ENCODE measurements at regions not wholly inside any gene's neighbourhood (a gene's known extent, or its start where the extent isn't known, plus 50 kb on each side); places are given as distances from the start of the nearest gene placed in this dataset.

DNA sequence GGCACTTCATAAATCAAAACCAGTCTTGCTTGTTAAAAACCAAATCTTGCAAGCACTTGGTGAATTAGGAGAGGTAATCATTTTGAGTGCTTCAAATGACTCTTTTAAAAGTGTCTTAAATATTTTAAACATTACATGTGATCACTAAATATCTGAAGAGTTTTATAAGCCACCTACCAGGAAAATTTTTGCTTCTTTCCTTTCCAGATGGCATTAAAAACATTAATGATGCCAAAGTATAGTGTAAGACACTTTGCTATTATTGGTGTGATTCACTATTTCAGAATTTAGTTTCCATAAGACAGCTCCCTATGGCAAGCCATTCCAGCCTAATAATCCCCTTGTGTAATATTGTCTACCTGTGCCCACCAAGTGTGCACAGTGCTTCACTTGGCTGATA lies 548.8 kb upstream of the ADAMTS5 start:
- TF ChIP-seq, protein P1, sequence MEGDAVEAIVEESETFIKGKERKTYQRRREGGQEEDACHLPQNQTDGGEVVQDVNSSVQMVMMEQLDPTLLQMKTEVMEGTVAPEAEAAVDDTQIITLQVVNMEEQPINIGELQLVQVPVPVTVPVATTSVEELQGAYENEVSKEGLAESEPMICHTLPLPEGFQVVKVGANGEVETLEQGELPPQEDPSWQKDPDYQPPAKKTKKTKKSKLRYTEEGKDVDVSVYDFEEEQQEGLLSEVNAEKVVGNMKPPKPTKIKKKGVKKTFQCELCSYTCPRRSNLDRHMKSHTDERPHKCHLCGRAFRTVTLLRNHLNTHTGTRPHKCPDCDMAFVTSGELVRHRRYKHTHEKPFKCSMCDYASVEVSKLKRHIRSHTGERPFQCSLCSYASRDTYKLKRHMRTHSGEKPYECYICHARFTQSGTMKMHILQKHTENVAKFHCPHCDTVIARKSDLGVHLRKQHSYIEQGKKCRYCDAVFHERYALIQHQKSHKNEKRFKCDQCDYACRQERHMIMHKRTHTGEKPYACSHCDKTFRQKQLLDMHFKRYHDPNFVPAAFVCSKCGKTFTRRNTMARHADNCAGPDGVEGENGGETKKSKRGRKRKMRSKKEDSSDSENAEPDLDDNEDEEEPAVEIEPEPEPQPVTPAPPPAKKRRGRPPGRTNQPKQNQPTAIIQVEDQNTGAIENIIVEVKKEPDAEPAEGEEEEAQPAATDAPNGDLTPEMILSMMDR (IDR thresholded peaks at IDR 0.05; ENCODE audit: unreplicated experiment): no peak
- no peak overlapping the region for H3K4me3 Mint-ChIP-seq (ENCODE audit: low read depth, unreplicated experiment)
- CTCF ChIA-PET: no interaction called here
- BruUV-seq (replicated peaks): no TSS peak
- intact Hi-C loops (cut with micrococcal nuclease; ENCODE audit: unreplicated experiment): no loop called here
- no peak for DNase-seq
- H3K4me1 Mint-ChIP-seq (ENCODE audit: low read depth, unreplicated experiment): peaks cover 24% of the 10 kb centered on the region
- no peak overlapping the region for H3K27ac Mint-ChIP-seq (ENCODE audit: unreplicated experiment)
- H3K27me3 Mint-ChIP-seq (ENCODE audit: unreplicated experiment): no peaks in the 10 kb centered on the region
- H3K36me3 Mint-ChIP-seq (ENCODE audit: insufficient read depth, unreplicated experiment): no peaks in the 10 kb centered on the region
- peaks cover 5% of the 10 kb centered on the region for H3K9me3 Mint-ChIP-seq (ENCODE audit: low read depth, unreplicated experiment)

DNA sequence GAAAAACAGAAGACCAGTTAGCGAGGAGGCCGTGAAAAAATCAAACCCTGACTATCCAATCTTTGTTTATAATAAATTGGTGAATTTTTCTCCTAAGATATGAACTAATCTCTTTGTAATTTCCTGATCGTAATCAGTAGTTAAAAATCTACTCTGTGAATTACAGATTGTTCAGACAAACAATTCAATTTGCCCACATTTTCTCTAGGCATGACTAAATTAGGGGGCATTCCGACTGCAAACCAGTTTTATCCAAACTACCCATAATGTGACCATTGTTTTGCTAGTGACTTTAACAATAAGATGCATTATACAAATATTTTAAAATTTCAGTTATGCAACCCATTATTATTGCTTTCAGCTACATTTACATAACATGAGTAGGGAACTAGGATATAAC lies 546.9 kb upstream of the ADAMTS5 start:
- Mint-ChIP-seq H3K27ac (ENCODE audit: unreplicated experiment) (no peak overlapping the region), H3K36me3 (ENCODE audit: insufficient read depth, unreplicated experiment) (no peaks in the 10 kb centered on the region), H3K27me3 (ENCODE audit: unreplicated experiment) (no peaks in the 10 kb centered on the region)

DNA sequence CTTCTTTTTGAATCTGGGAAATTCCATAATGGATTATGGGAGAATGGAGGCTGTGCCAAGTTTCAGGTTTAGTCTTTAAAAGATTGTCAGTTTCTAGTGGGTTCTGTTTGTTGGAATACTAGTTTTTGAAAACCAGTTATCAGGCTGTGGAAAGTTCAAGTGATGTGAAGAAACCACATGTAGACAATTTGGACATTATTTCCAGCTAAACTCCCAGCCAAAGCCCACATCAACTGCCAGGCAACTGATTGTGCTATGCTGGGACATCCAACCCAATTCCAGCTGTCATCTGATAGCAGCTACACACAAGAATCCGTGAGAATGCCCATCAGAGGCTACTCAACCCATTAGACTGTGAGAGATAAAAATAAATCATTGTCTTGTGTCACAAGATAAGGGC lies 546.1 kb upstream of the ADAMTS5 start:
- intact Hi-C loops (cut with micrococcal nuclease; ENCODE audit: unreplicated experiment): no loop called here
- Mint-ChIP-seq H3K36me3 (ENCODE audit: insufficient read depth, unreplicated experiment) (no peaks in the 10 kb centered on the region), H3K27ac (ENCODE audit: unreplicated experiment) (no peak overlapping the region), H3K9me3 (ENCODE audit: low read depth, unreplicated experiment) (peaks cover 5% of the 10 kb centered on the region), H3K4me3 (ENCODE audit: low read depth, unreplicated experiment) (no peak overlapping the region), H3K27me3 (ENCODE audit: unreplicated experiment) (no peaks in the 10 kb centered on the region), H3K4me1 (ENCODE audit: low read depth, unreplicated experiment) (peaks cover 26% of the 10 kb centered on the region)
- BruUV-seq (replicated peaks): no TSS peak
- TF ChIP-seq, protein P1 (IDR thresholded peaks at IDR 0.05; ENCODE audit: unreplicated experiment): no peak
- CTCF ChIA-PET: no interaction called here
- DNase-seq: no peak

More for the DNA sequence above, 546.9 kb upstream of the ADAMTS5 start:
- H3K4me3 Mint-ChIP-seq (ENCODE audit: low read depth, unreplicated experiment): no peak overlapping the region
- H3K4me1 Mint-ChIP-seq (ENCODE audit: low read depth, unreplicated experiment): peaks cover 26% of the 10 kb centered on the region
- TF ChIP-seq, protein P1 (IDR thresholded peaks at IDR 0.05; ENCODE audit: unreplicated experiment): no peak
- peaks cover 5% of the 10 kb centered on the region for H3K9me3 Mint-ChIP-seq (ENCODE audit: low read depth, unreplicated experiment)
- no TSS peak for BruUV-seq (replicated peaks)
- intact Hi-C loops (cut with micrococcal nuclease; ENCODE audit: unreplicated experiment): no loop called here
- CTCF ChIA-PET: no interaction called here
- DNase-seq: no peak

- intact Hi-C loops (cut with micrococcal nuclease; ENCODE audit: unreplicated experiment): no loop called here
- H3K27me3 Mint-ChIP-seq (ENCODE audit: unreplicated experiment): no peaks in the 10 kb centered on the region
- H3K36me3 Mint-ChIP-seq (ENCODE audit: insufficient read depth, unreplicated experiment): no peaks in the 10 kb centered on the region
- CTCF ChIA-PET: no interaction called here
- H3K4me3 Mint-ChIP-seq (ENCODE audit: low read depth, unreplicated experiment): no peak overlapping the region
- peaks cover 5% of the 10 kb centered on the region for H3K9me3 Mint-ChIP-seq (ENCODE audit: low read depth, unreplicated experiment)
- no TSS peak for BruUV-seq (replicated peaks)
- H3K4me1 Mint-ChIP-seq (ENCODE audit: low read depth, unreplicated experiment): peaks cover 26% of the 10 kb centered on the region
- no peak overlapping the region for H3K27ac Mint-ChIP-seq (ENCODE audit: unreplicated experiment)
- DNase-seq: no peak
- TF ChIP-seq, protein P1 (IDR thresholded peaks at IDR 0.05; ENCODE audit: unreplicated experiment): no peak
Measured at GRCh38 chr21:27511233-27511632, 544.3 kb upstream of the ADAMTS5 start.

DNA sequence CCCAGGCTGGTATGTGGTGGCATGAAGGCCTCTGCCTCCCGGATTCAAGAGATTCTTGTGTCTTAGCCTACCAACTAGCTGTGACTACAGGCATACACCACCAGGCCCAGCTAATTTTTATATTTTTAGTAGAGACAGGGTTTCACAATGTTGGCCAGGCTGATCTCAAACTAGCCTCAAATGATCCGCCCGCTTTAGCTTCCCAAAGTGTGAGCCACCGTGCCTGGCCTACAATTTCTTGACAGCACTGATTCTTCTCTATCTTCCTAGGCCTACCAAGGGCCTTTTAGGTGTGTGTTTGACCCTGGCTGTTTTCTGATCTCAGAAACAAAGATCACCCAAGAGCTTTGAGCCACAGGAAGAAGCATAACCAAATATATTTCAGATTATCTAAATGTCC lies 540.8 kb upstream of the ADAMTS5 start:
- CTCF ChIA-PET: no interaction called here
- Mint-ChIP-seq H3K4me3 (ENCODE audit: low read depth, unreplicated experiment) (no peak overlapping the region), H3K27ac (ENCODE audit: unreplicated experiment) (no peak overlapping the region), H3K4me1 (ENCODE audit: low read depth, unreplicated experiment) (peaks cover 28% of the 10 kb centered on the region), H3K27me3 (ENCODE audit: unreplicated experiment) (no peaks in the 10 kb centered on the region), H3K36me3 (ENCODE audit: insufficient read depth, unreplicated experiment) (no peaks in the 10 kb centered on the region), H3K9me3 (ENCODE audit: low read depth, unreplicated experiment) (peaks cover 5% of the 10 kb centered on the region)
- DNase-seq: no peak
- intact Hi-C loops (cut with micrococcal nuclease; ENCODE audit: unreplicated experiment): no loop called here
- BruUV-seq (replicated peaks): no TSS peak
- TF ChIP-seq, protein P1 (IDR thresholded peaks at IDR 0.05; ENCODE audit: unreplicated experiment): no peak
